ENCODE measurements at regions not wholly inside any gene's neighbourhood (a gene's known extent, or its start where the extent isn't known, plus 50 kb on each side); places are given as distances from the start of the nearest gene placed in this dataset.

- Histone ChIP-seq H3K36me3 (ENCODE audit: control insufficient read depth in 2 of 2, insufficient read depth in 1 of 2, low read length in 2 of 2) (no peaks in the 10 kb centered on the region), H3K4me1 (ENCODE audit: control insufficient read depth, insufficient read depth, low read length) (no peaks in the 10 kb centered on the region), H3K4me3 (ENCODE audit: low read depth, low read length) (no peak overlapping the region), H3K27ac (ENCODE audit: extremely low read depth, low read depth, low read length) (no peak overlapping the region), H3K9me3 (ENCODE audit: control insufficient read depth, insufficient read depth, low read depth, low read length) (no peaks in the 10 kb centered on the region)
- CTCF ChIA-PET = interaction anchor here (0.6 kb wide), 1 partner anchor 1100 kb away, joined by 3 read pairs; no protein-coding TSS in a partner anchor
- TF ChIP-seq, protein P1, sequence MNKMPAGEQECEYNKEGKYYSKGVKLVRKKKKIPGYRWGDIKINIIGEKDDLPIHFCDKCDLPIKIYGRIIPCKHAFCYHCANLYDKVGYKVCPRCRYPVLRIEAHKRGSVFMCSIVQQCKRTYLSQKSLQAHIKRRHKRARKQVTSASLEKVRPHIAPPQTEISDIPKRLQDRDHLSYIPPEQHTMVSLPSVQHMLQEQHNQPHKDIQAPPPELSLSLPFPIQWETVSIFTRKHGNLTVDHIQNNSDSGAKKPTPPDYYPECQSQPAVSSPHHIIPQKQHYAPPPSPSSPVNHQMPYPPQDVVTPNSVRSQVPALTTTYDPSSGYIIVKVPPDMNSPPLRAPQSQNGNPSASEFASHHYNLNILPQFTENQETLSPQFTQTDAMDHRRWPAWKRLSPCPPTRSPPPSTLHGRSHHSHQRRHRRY (tag by site-specific recombination; IDR thresholded peaks at IDR 0.05) = no peak
- TF ChIP-seq ZNF580 (tag by site-specific recombination; IDR thresholded peaks at IDR 0.05) (no peak), ZNF626 (tag by site-specific recombination; IDR thresholded peaks at IDR 0.05) (no peak), ZBTB1 (tag by site-specific recombination; IDR thresholded peaks at IDR 0.05) (no peak), KLF9 (tag by site-specific recombination; IDR thresholded peaks at IDR 0.05; ENCODE audit: low read depth) (no peak), EGR2 (tag by site-specific recombination; IDR thresholded peaks at IDR 0.05; ENCODE audit: low read depth) (no peak)
- POLR2A ChIA-PET = no interaction called here
Measured at GRCh38 chr2:120454654-120455385, 108.9 kb downstream of the INHBB start.

- ChIA-PET CTCF (no interaction called here), POLR2A (no interaction called here)
- H3K27ac ChIP-seq (ENCODE audit: extremely low read depth, low read depth, low read length) = no peak overlapping the region
- H3K4me1 ChIP-seq (ENCODE audit: control insufficient read depth, insufficient read depth, low read length) = no peaks in the 10 kb centered on the region
- TF ChIP-seq ZNF76 (tag by site-specific recombination; IDR thresholded peaks at IDR 0.05; ENCODE audit: borderline replicate concordance, low read depth) (no peak), ZNF202 (tag by site-specific recombination; IDR thresholded peaks at IDR 0.05; ENCODE audit: borderline replicate concordance) (no peak), ZNF174 (tag by site-specific recombination; IDR thresholded peaks at IDR 0.05) (no peak)
- H3K9me3 ChIP-seq (ENCODE audit: control insufficient read depth, insufficient read depth, low read depth, low read length) = no peaks in the 10 kb centered on the region
- H3K4me3 ChIP-seq (ENCODE audit: low read depth, low read length) = no peak overlapping the region
- no peaks in the 10 kb centered on the region for H3K36me3 ChIP-seq (ENCODE audit: control insufficient read depth in 2 of 2, insufficient read depth in 1 of 2, low read length in 2 of 2)
Measured at GRCh38 chr2:120455390-120455789, 109.5 kb downstream of the INHBB start.

- ChIA-PET CTCF (interaction anchor here (0.6 to 1.1 kb wide), 2 partner anchors 9 to 112 kb away, joined by 3 to 4 read pairs; no protein-coding TSS in a partner anchor), POLR2A (no interaction called here)
- Histone ChIP-seq H3K4me1 (ENCODE audit: control insufficient read depth, insufficient read depth, low read length) (no peaks in the 10 kb centered on the region), H3K36me3 (ENCODE audit: control insufficient read depth in 2 of 2, insufficient read depth in 1 of 2, low read length in 2 of 2) (no peaks in the 10 kb centered on the region), H3K27ac (ENCODE audit: extremely low read depth, low read depth, low read length) (no peak overlapping the region), H3K4me3 (ENCODE audit: low read depth, low read length) (no peak overlapping the region), H3K9me3 (ENCODE audit: control insufficient read depth, insufficient read depth, low read depth, low read length) (no peaks in the 10 kb centered on the region)
- TF ChIP-seq INSM2 (tag by site-specific recombination; IDR thresholded peaks at IDR 0.05) (no peak), ZNF513 (tag by site-specific recombination; IDR thresholded peaks at IDR 0.05) (no peak), ZNF544 (tag by site-specific recombination; IDR thresholded peaks at IDR 0.05) (no peak), ZNF138 (tag by site-specific recombination; IDR thresholded peaks at IDR 0.05; ENCODE audit: borderline replicate concordance) (no peak), TRIM28 (IDR thresholded peaks at IDR 0.05; ENCODE audit: borderline replicate concordance, low read length) (no peak), ZNF654 (tag by site-specific recombination; IDR thresholded peaks at IDR 0.05; ENCODE audit: low read depth) (no peak), BCL11A (tag by site-specific recombination; IDR thresholded peaks at IDR 0.05; ENCODE audit: low read depth) (no peak), ZFHX2 (tag by site-specific recombination; conservative IDR thresholded peaks at IDR 0.05) (no peak), ZNF530 (tag by site-specific recombination; IDR thresholded peaks at IDR 0.05; ENCODE audit: low read depth) (no peak), GLI2 (tag by site-specific recombination; IDR thresholded peaks at IDR 0.05; ENCODE audit: borderline replicate concordance, low read depth) (no peak)
Measured at GRCh38 chr2:120456867-120457266, 110.9 kb downstream of the INHBB start.
